ENCODE measurements at regions not wholly inside any gene's neighbourhood (a gene's known extent, or its start where the extent isn't known, plus 50 kb on each side); places are given as distances from the start of the nearest gene placed in this dataset.

DNA sequence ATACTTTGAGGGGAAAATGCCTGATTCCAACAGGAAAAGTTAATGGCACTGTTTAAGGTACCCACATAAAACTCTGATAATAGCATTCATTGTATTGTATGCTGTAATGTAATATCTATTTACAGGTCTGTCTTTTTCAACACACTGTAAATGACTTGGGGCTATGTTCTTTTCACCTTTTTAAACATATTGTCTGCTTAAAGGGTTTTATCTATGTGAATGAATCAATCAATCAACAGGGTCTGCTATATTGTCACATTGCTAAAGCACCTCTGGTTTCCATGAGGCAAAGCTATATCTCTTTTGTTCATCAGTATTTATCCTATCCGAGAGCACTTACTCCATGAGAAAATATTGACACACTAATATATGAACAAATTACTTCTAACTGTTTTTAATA is 288.0 kb downstream of the SLC6A15 start:
- H3K4me1 ChIP-seq: no peaks in the 10 kb centered on the region

DNA sequence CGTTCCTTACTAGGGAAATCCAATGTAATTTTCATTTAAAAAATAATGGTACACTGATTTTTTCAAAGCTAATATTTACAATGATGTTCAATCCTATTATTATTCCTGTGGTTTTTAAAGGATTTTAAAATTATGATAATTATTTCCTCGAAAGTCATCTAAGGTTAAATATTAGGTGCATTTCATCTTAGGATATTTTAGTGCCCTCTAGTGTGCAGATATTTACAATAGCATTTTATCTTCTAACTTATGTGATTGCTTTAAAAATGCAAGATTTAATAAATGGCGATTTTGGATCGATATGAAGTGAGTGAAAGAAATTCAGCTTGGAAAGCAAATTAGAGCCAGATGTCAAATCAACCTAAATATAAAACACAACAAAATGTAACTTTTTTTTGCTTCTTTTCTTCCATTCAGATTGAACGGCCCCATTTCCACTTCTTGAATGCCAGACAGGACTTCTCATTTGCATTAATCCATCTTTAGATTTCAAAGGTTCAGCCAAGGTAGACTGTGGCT is 293.5 kb downstream of the SLC6A15 start:
- H3K27ac ChIP-seq: no peak overlapping the region
- no peaks in the 10 kb centered on the region for H3K27me3 ChIP-seq
- no peak overlapping the region for H3K9ac ChIP-seq
- no peak overlapping the region for H3K4me2 ChIP-seq
- no peak overlapping the region for H3K4me3 ChIP-seq
- no peak for TF ChIP-seq Cebpa-rat (IDR thresholded peaks at IDR 0.05)
- no peaks in the 10 kb centered on the region for H3K36me3 ChIP-seq
- no peaks in the 10 kb centered on the region for H3K9me3 ChIP-seq
- H4K20me1 ChIP-seq: no peaks in the 10 kb centered on the region
- no peaks in the 10 kb centered on the region for H3K4me1 ChIP-seq

More for the DNA sequence above, 288.0 kb downstream of the SLC6A15 start:
- Histone ChIP-seq H4K20me1 (no peaks in the 10 kb centered on the region), H3K27ac (no peak overlapping the region), H3K36me3 (no peaks in the 10 kb centered on the region), H3K9ac (no peak overlapping the region), H3K9me3 (no peaks in the 10 kb centered on the region), H3K4me3 (no peak overlapping the region), H3K27me3 (no peaks in the 10 kb centered on the region), H3K4me2 (no peak overlapping the region)
- TF ChIP-seq Cebpa-rat (IDR thresholded peaks at IDR 0.05): no peak

DNA sequence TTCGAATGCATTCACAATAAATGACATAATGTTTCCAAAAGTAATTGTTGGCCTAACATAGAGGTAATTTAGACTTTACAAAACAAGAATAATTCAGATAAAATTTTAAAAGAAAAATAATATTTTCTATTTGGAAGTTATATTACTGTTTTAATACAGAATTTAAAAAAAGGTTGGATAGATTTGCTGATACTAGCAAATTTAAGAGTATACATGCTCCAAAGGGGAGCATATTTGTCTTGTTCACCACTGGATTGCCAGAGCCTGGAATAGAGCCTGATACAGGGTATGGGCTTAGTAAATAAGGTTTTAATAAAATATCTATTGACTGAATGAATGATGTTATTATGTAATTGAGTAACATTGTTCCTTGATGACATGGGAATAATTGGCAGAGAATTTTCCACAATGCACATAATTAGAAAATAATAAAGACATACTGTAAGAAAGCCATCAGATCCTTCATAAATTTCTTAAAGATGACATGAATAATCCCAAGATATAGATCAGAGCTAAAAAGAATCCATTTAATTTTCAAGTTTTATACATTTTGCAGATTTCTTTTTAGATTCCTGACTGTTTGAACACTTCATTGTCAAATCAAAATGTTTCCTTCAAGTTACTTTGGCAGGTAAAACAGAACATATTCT is 305.3 kb downstream of the SLC6A15 start:
- Histone ChIP-seq H3K27ac (no peak overlapping the region), H3K4me3 (no peak overlapping the region)
- TF ChIP-seq Cebpa-rat (IDR thresholded peaks at IDR 0.05): no peak

DNA sequence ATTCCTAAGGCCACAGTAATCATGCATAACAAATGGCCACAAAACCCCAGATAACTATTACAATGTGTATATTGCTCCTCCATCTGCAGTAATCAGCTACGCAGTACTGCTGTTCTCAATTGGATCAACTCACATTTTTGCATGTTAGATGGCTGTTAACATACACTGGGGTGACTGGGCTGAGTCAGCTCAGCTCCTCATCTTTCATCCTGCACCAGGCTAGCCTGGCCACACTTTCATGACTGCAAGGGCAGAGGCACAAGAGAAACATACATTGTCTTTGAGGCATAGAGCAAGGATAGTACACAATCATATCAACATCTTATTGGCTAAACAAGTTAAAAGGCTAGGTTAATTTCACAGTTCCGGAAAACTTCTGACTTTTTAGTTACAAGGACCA is 306.6 kb downstream of the SLC6A15 start:
- no peaks in the 10 kb centered on the region for H3K9me3 ChIP-seq
- no peaks in the 10 kb centered on the region for H3K36me3 ChIP-seq
- no peak overlapping the region for H3K4me3 ChIP-seq
- no peak overlapping the region for H3K27ac ChIP-seq
- H3K27me3 ChIP-seq: no peaks in the 10 kb centered on the region
- H3K4me2 ChIP-seq: no peak overlapping the region
- H3K4me1 ChIP-seq: no peaks in the 10 kb centered on the region
- H3K9ac ChIP-seq: no peak overlapping the region
- no peak for TF ChIP-seq Cebpa-rat (IDR thresholded peaks at IDR 0.05)
- H4K20me1 ChIP-seq: no peaks in the 10 kb centered on the region

More for the DNA sequence above, 305.3 kb downstream of the SLC6A15 start:
- Histone ChIP-seq H3K36me3 (no peaks in the 10 kb centered on the region), H3K9ac (no peak overlapping the region), H3K4me1 (no peaks in the 10 kb centered on the region), H3K27me3 (no peaks in the 10 kb centered on the region), H3K4me2 (no peak overlapping the region), H4K20me1 (no peaks in the 10 kb centered on the region), H3K9me3 (no peaks in the 10 kb centered on the region)

DNA sequence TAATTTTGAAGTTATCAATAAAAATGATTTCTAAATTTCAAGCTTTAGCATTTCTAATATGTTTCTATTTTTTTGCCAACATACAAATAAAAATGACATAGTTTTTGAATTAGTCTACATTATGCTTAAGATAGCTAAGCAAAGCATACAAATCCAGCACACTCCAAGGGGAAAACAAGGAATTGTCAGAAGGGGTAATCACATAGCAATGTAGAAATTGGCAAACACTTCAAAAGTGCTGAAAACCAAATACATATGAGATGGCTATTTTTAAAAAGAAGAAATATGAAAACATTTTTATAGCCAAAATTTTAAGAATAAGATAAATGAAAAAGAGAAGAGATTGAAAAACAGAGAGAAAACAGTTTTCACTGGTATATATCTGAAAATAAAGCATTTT is 308.0 kb downstream of the SLC6A15 start:
- H3K9me3 ChIP-seq: no peaks in the 10 kb centered on the region
- no peaks in the 10 kb centered on the region for H3K4me1 ChIP-seq
- no peaks in the 10 kb centered on the region for H3K36me3 ChIP-seq
- no peak for TF ChIP-seq Cebpa-rat (IDR thresholded peaks at IDR 0.05)
- H3K27ac ChIP-seq: no peak overlapping the region
- H3K9ac ChIP-seq: no peak overlapping the region
- no peak overlapping the region for H3K4me3 ChIP-seq
- H3K27me3 ChIP-seq: no peaks in the 10 kb centered on the region
- H4K20me1 ChIP-seq: no peaks in the 10 kb centered on the region
- H3K4me2 ChIP-seq: no peak overlapping the region

DNA sequence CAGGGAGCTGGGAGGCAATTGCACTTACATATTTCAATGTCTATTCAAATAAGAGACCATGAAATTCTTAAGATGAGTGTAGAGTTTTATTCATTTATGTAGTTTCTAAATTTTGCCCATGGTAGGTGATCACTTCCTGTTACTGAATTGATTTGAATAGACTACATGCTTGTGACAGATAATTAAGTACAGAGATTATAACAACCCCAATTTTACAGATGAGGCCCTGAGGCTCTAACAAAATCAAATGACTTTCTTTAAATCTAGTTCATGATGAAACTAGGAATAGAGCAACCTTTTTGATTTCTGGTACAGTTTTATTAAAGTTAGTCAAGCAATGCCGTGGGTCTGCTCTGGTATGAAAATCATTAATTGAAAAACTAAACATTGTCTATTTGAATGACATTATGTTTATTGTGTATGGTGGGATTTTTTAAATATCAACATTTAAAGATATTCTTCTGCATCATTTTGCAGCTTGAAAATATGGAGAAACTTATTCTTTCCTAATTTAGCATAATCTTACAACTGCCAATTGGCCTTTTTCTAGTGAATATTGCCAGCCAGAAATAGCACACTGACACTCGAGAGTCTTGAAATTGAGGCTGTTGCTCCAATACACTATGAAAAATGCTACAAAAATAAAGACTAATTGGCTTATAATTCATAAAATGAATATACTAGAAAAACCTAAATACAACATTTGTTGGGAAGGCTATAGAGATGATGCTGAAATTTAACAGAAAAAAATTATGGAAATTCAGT is 308.9 kb downstream of the SLC6A15 start:
- no peak overlapping the region for H3K9ac ChIP-seq
- H3K4me3 ChIP-seq: no peak overlapping the region
- no peaks in the 10 kb centered on the region for H3K9me3 ChIP-seq
- TF ChIP-seq Cebpa-rat (IDR thresholded peaks at IDR 0.05): no peak
- no peaks in the 10 kb centered on the region for H3K36me3 ChIP-seq
- H4K20me1 ChIP-seq: no peaks in the 10 kb centered on the region
- H3K27ac ChIP-seq: no peak overlapping the region
- no peaks in the 10 kb centered on the region for H3K27me3 ChIP-seq
- no peak overlapping the region for H3K4me2 ChIP-seq
- no peaks in the 10 kb centered on the region for H3K4me1 ChIP-seq

DNA sequence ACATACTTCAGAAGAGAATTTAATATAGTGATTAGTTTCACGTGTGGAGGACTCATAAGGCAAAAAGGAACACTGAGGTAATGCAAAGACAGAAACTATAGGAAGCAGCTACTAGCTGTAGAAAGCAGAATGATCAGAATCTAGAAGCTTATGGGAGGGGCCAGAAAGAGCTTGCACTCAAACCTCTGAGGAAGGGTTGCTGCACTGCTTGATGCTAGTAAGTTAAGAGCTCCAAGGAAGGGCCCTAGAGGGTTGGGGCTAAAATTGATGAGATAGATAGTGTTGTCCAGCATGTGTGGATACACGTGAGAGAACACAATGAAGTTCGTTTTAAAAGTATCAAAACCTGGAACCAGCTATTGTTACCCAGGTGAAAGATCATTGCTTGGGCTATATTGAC is 311.1 kb downstream of the SLC6A15 start:
- Histone ChIP-seq H3K27ac (no peak overlapping the region), H3K9me3 (no peaks in the 10 kb centered on the region), H4K20me1 (no peaks in the 10 kb centered on the region), H3K9ac (no peak overlapping the region), H3K4me1 (no peaks in the 10 kb centered on the region), H3K4me2 (no peak overlapping the region), H3K27me3 (no peaks in the 10 kb centered on the region), H3K4me3 (no peak overlapping the region), H3K36me3 (no peaks in the 10 kb centered on the region)
- TF ChIP-seq Cebpa-rat (IDR thresholded peaks at IDR 0.05): no peak

DNA sequence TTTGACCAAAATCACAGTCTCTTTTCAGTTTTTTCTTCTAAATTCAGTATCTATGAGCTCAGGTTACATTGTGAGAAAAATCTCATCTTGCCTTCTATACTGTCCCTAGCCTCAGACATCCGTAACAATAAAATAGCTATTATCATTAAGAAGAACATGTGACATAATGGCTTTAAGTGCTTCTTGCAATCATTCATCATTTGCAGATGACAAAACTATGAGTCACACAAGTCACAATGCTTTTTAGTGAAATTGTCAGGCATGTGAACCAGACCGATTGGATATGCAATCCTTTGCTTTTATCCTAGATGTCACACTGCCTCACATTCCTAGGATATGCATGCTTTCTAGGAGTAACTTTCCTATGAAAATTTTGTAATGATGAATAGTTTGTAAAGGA is 313.1 kb downstream of the SLC6A15 start:
- no peaks in the 10 kb centered on the region for H3K27me3 ChIP-seq
- no peaks in the 10 kb centered on the region for H3K4me1 ChIP-seq
- H3K4me3 ChIP-seq: no peak overlapping the region
- H3K4me2 ChIP-seq: no peak overlapping the region
- H4K20me1 ChIP-seq: no peaks in the 10 kb centered on the region
- H3K9ac ChIP-seq: no peak overlapping the region
- no peaks in the 10 kb centered on the region for H3K36me3 ChIP-seq
- no peak overlapping the region for H3K27ac ChIP-seq
- TF ChIP-seq Cebpa-rat (IDR thresholded peaks at IDR 0.05): no peak
- no peaks in the 10 kb centered on the region for H3K9me3 ChIP-seq

DNA sequence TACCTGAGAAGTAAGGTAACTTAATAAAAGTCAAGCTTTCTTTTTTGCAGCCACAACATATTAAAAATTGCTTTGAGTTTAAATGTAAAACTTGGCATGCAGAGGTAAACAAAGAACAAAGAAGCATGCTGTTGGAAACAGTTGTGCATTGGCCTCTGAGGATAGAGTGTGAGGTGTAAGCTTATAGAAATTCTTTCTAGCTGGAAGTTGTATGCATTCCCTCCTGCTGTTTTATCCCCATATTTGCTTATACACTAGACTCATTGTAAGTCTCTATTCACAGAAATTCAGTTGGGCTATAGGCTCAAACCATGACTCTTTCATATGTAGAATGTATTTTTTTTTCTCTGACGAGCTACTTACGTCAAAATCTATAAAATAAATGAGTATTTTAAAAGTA is 316.3 kb downstream of the SLC6A15 start:
- H3K36me3 ChIP-seq: no peaks in the 10 kb centered on the region
- no peak overlapping the region for H3K9ac ChIP-seq
- no peak overlapping the region for H3K27ac ChIP-seq
- no peak overlapping the region for H3K4me2 ChIP-seq
- no peaks in the 10 kb centered on the region for H4K20me1 ChIP-seq
- no peak for TF ChIP-seq Cebpa-rat (IDR thresholded peaks at IDR 0.05)
- H3K4me3 ChIP-seq: no peak overlapping the region
- H3K4me1 ChIP-seq: no peaks in the 10 kb centered on the region
- H3K9me3 ChIP-seq: no peaks in the 10 kb centered on the region
- H3K27me3 ChIP-seq: no peaks in the 10 kb centered on the region

DNA sequence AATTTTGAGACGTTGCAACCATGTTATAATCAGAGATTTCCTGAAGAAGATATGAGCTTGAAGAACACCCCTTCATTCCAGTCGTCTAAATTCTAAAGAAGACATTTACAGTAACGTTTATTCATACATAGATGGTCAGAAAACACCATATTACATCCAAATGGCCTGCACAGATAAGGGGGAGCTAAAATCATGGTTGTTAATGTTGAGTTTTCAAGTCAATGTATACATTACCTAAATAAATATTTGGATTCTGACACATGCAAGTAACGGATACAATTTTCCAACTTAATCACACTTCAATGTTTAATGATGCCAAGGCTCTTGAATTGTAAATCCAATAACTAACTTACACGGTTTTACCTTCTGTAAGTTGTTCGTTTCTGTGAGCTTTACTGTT is 318.4 kb downstream of the SLC6A15 start:
- Histone ChIP-seq H3K4me3 (no peak overlapping the region), H4K20me1 (no peaks in the 10 kb centered on the region), H3K27ac (no peak overlapping the region), H3K4me1 (peaks cover 3% of the 10 kb centered on the region), H3K4me2 (no peak overlapping the region), H3K36me3 (no peaks in the 10 kb centered on the region), H3K9me3 (no peaks in the 10 kb centered on the region), H3K27me3 (no peaks in the 10 kb centered on the region), H3K9ac (no peak overlapping the region)
- TF ChIP-seq Cebpa-rat (IDR thresholded peaks at IDR 0.05): no peak
